H1 (cell line): ENCODE measurements at regions not wholly inside any gene's neighbourhood (a gene's known extent, or its start where the extent isn't known, plus 50 kb on each side); places are given as distances from the start of the nearest gene placed in this dataset.

Experiments
- CTCF ChIA-PET: fragments of 300-600 bp; sonication (Branson Sonifier 250); formaldehyde crosslinking; loops from one replicate; lab custom pipeline; 2021; ENCODE audit not compliant: partially characterized antibody; lab: Charles Lee
- POLR2A ChIA-PET: fragments of 300-600 bp; sonication (Branson Sonifier 250); formaldehyde crosslinking; loops from one replicate; lab custom pipeline; 2021; ENCODE audit warnings: inconsistent platforms; ENCODE audit not compliant: partially characterized antibody; lab: Charles Lee
- DNase-seq, 2 experiments: peaks; one replicate each; pipeline versions ENCODE4 v3.0.0 to v3.0.0-alpha.2; 2010 to 2022; ENCODE audit warnings: low spot score in 2 of 2, low read depth in 1 of 2, mixed read lengths in 1 of 2
- FAIRE-seq: peaks from 2 replicates; lab custom pipeline; 2011; peaks lifted over from hg19 to GRCh38; lab: Jason Lieb, UNC
- H2AFZ ChIP-seq: 2 replicates; pipeline ENCODE4 v1.8.1; 2012; ENCODE audit warnings: low read length, inconsistent platforms
- H2AK5ac ChIP-seq: 2 replicates; pipeline ENCODE4 v1.6.1; 2013; ENCODE audit warnings: low read depth, low read length
- H2BK120ac ChIP-seq: replicated peaks from 2 replicates; pipeline ENCODE3; 2013; ENCODE audit warnings: low read depth, low read length, inconsistent platforms
- H2BK12ac ChIP-seq: 2 replicates; pipeline ENCODE4 v1.6.1; 2013; ENCODE audit warnings: low read depth, low read length
- H2BK15ac ChIP-seq: 2 replicates; pipeline ENCODE4 v1.6.1; 2013; ENCODE audit warnings: low read length
- H2BK20ac ChIP-seq: 2 replicates; pipeline ENCODE4 v1.6.1; 2013; ENCODE audit warnings: low read length
- H2BK5ac ChIP-seq: 2 replicates; pipeline ENCODE4 v1.6.1; 2013; ENCODE audit warnings: low read depth, low read length
- H3K14ac ChIP-seq: 2 replicates; pipeline ENCODE4 v1.6.1; 2013; ENCODE audit warnings: inconsistent platforms; ENCODE audit not compliant: insufficient read length
- H3K18ac ChIP-seq: 2 replicates; pipeline ENCODE4 v1.6.1; 2013; ENCODE audit warnings: low read length; ENCODE audit errors: extremely low read depth
- H3K23ac ChIP-seq: 2 replicates; pipeline ENCODE4 v1.6.1; 2013; ENCODE audit warnings: inconsistent platforms; ENCODE audit not compliant: insufficient read length
- H3K23me2 ChIP-seq: 2 replicates; pipeline ENCODE4 v1.6.1; 2013; ENCODE audit warnings: low read depth, low read length
- H3K27ac ChIP-seq: 2 replicates; pipeline ENCODE4 v1.6.1; 2011; ENCODE audit warnings: low read depth, low read length, inconsistent platforms
- H3K27me3 ChIP-seq, 4 experiments: replicated peaks in 1 of 4; 1 replicate in 1 of 4; 2 replicates in 3 of 4; pipeline versions ENCODE4 v1.6.1 to v1.8.1; 2011 to 2013; ENCODE audit warnings: low read length in 3 of 4, mild to moderate bottlenecking in 3 of 4, inconsistent platforms in 2 of 4, mixed read lengths in 2 of 4, moderate library complexity in 1 of 4; ENCODE audit not compliant: control insufficient read depth in 3 of 4, insufficient read depth in 3 of 4; ENCODE audit errors: extremely low read depth in 1 of 4
- H3K36me3 ChIP-seq, 4 experiments: 2 replicates each; pipeline versions ENCODE4 v1.6.1 to v1.8.1; 2011 to 2013; ENCODE audit warnings: mild to moderate bottlenecking in 4 of 4, low read length in 3 of 4, moderate library complexity in 2 of 4, control low read depth in 1 of 4, inconsistent platforms in 1 of 4; ENCODE audit not compliant: insufficient read depth in 4 of 4, control insufficient read depth in 2 of 4
- H3K4ac ChIP-seq: replicated peaks from 2 replicates; pipeline ENCODE3; 2013; ENCODE audit warnings: low read length, low read depth, mixed read lengths, inconsistent platforms; ENCODE audit not compliant: insufficient read length
- H3K4me1 ChIP-seq, 4 experiments: replicated peaks in 1 of 4; 1 replicate in 1 of 4; 2 replicates in 3 of 4; pipeline versions ENCODE4 v1.6.1 to v1.8.1; 2011 to 2013; ENCODE audit warnings: low read length in 3 of 4, inconsistent platforms in 2 of 4, mixed read lengths in 1 of 4; ENCODE audit not compliant: insufficient read depth in 4 of 4, control insufficient read depth in 3 of 4
- H3K4me2 ChIP-seq, 2 experiments: 2 replicates each; pipeline versions ENCODE4 v1.6.1 to v1.8.1; 2011 to 2013; ENCODE audit warnings: low read depth in 2 of 2, low read length in 2 of 2, control low read depth in 1 of 2, inconsistent platforms in 1 of 2, mild to moderate bottlenecking in 1 of 2; ENCODE audit not compliant: insufficient read depth in 1 of 2
- H3K4me3 ChIP-seq, 4 experiments: fragments of 200-600, 300-600 bp in 1 of 4; sonication (generic), shearing (Covaris generic), sonication (Bioruptor Twin) in 1 of 4; 2 replicates each; pipeline versions ENCODE4 v1.5.1 to v1.8.1; 2011 to 2016; ENCODE audit warnings: low read length in 4 of 4, low read depth in 3 of 4, control low read depth in 2 of 4, inconsistent platforms in 2 of 4, mild to moderate bottlenecking in 2 of 4, mixed read lengths in 1 of 4, moderate library complexity in 1 of 4; ENCODE audit not compliant: insufficient read depth in 2 of 4; ENCODE audit errors: extremely low read depth in 1 of 4
- H3K56ac ChIP-seq: replicated peaks from 2 replicates; pipeline ENCODE3; 2013; ENCODE audit warnings: low read depth, mild to moderate bottlenecking, mixed read lengths, low read length, inconsistent platforms; ENCODE audit not compliant: insufficient read length
- H3K79me1 ChIP-seq: 2 replicates; pipeline ENCODE4 v1.6.1; 2013; ENCODE audit warnings: low read depth, low read length, control low read depth
- H3K79me2 ChIP-seq, 2 experiments: 2 replicates each; pipeline versions ENCODE4 v1.6.1 to v1.8.1; 2012 to 2013; ENCODE audit warnings: low read length in 2 of 2, mild to moderate bottlenecking in 2 of 2, inconsistent platforms in 1 of 2; ENCODE audit not compliant: insufficient read depth in 2 of 2, control insufficient read depth in 1 of 2
- H3K9ac ChIP-seq, 4 experiments: replicated peaks in 1 of 4; 1 replicate in 1 of 4; 2 replicates in 3 of 4; pipeline versions ENCODE4 v1.6.1 to v1.8.1; 2011 to 2013; ENCODE audit warnings: low read depth in 3 of 4, low read length in 3 of 4, control low read depth in 2 of 4, mild to moderate bottlenecking in 2 of 4, moderate library complexity in 2 of 4, inconsistent platforms in 1 of 4; ENCODE audit errors: extremely low read depth in 1 of 4
- H3K9me3 ChIP-seq, 2 experiments: 2 replicates each; pipeline versions ENCODE4 v1.6.1 to v1.8.1; 2012 to 2013; ENCODE audit warnings: mild to moderate bottlenecking in 2 of 2, moderate library complexity in 2 of 2, control low read depth in 1 of 2, inconsistent platforms in 1 of 2, low read depth in 1 of 2, low read length in 1 of 2, mixed read lengths in 1 of 2; ENCODE audit not compliant: insufficient read depth in 2 of 2
- H4K20me1 ChIP-seq, 2 experiments: replicated peaks in 1 of 2; 2 replicates each; pipeline versions ENCODE3 to v1.8.1; 2011 to 2013; ENCODE audit warnings: inconsistent platforms in 2 of 2, low read length in 2 of 2, mild to moderate bottlenecking in 1 of 2; ENCODE audit not compliant: insufficient read depth in 2 of 2, control insufficient read depth in 1 of 2
- H4K5ac ChIP-seq: 2 replicates; pipeline ENCODE4 v1.6.1; 2013; ENCODE audit warnings: low read length, low read depth, mixed read lengths, inconsistent platforms; ENCODE audit not compliant: insufficient read length
- H4K8ac ChIP-seq: 2 replicates; pipeline ENCODE4 v1.8.0; 2013; ENCODE audit warnings: mild to moderate bottlenecking, moderate library complexity, low read length, inconsistent platforms; ENCODE audit not compliant: insufficient read depth; ENCODE audit errors: extremely low read depth
- H4K91ac ChIP-seq: replicated peaks from 2 replicates; pipeline ENCODE3; 2013; ENCODE audit warnings: low read length, mixed read lengths, inconsistent platforms; ENCODE audit not compliant: insufficient read length
- BACH1 ChIP-seq: IDR thresholded peaks from 2 replicates; pipeline ENCODE4 v1.6.1; 2012; ENCODE audit warnings: low read length, improper control_type of control experiment
- EGR1 ChIP-seq: IDR thresholded peaks from 2 replicates; pipeline ENCODE4 v1.6.1; 2011; ENCODE audit warnings: low read depth, low read length, borderline replicate concordance
- KDM5A ChIP-seq: fragments of 200-600 bp; IDR thresholded peaks from 2 replicates; pipeline ENCODE4 v1.7.1; 2012; ENCODE audit warnings: mild to moderate bottlenecking, low read length, inconsistent platforms, mixed read lengths
- WGBS, 2 experiments: shearing (Covaris generic) in 1 of 2; methylation state at CpG; one replicate each; pipeline versions ENCODE4 v1.1.6 to v1.1.7; 2013 to 2015; ENCODE audit warnings: low lambda C conversion rate in 2 of 2, mixed read lengths in 2 of 2, inconsistent platforms in 1 of 2, low coverage in 1 of 2, missing lambda C conversion rate in 1 of 2; ENCODE audit not compliant: insufficient replicate concordance in 2 of 2, insufficient coverage in 1 of 2, insufficient read length in 1 of 2; ENCODE audit errors: extremely low coverage in 1 of 2, missing lambda C conversion rate in 1 of 2; 5-methylcytosine and 5-hydroxymethylcytosine counted together

DNA sequence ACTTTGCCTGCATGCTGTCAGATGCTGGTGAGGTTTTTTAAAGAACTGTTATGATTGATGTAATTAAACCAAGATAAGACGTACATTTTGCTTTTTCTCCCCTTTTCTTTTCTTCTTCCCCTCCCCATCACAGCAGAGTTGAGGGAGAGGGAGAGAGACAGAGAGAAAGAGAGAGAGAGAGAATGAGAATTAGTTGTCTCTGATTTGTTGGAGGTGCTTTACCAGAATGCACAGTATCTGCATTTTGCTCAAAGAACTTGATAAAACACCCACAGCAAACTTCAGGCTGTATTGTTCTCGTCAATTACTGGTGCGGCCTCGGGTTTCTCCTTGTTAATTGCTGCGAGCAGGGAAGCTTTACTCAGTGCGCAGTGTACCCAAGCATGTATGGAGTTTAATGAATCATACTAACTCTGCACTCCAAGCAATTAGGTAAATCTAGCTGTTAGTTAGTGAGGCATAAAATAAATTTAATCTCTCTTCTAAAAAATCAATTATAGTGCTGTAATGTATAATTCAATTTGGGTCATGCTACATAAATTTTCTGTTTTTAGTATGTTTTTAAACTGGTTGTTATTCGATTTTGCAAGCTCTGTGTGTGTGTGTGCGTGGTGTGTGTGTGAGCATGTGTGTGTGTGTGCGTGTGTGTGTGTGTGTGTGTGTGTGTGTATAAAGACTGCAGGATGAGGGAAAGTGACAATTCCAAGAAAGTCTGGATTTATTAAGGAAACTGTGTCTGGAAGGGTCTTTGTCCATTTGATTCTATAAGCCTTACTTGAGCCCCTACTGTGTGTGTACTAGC lies 273.4 kb downstream of the TLE3 start:
- no peak overlapping the region for H3K14ac ChIP-seq
- no peak overlapping the region for H2AK5ac ChIP-seq
- H3K18ac ChIP-seq, result no peak overlapping the region
- no peak overlapping the region for H4K5ac ChIP-seq
- peaks cover 0 to 5% (median 2%) of the 10 kb centered on the region in 4 experiments; a peak in 1 of 7 replicates for H3K27me3 ChIP-seq
- H3K79me2 ChIP-seq, result no peaks in the 10 kb centered on the region
- H2AFZ ChIP-seq, result no peak overlapping the region
- DNase-seq (no peak), FAIRE-seq (no peak)
- H4K91ac ChIP-seq, result no peak overlapping the region
- H3K9ac ChIP-seq, result no peak overlapping the region
- no peak overlapping the region for H2BK120ac ChIP-seq
- H3K79me1 ChIP-seq, result no peaks in the 10 kb centered on the region
- CTCF ChIA-PET, result no interaction called here
- H3K4me2 ChIP-seq, result no peak overlapping the region
- no peak overlapping the region for H3K4ac ChIP-seq
- no peaks in the 10 kb centered on the region for H3K9me3 ChIP-seq
- H3K23ac ChIP-seq, result no peak overlapping the region
- TF ChIP-seq BACH1, result no peak
- no peak for TF ChIP-seq EGR1
- no peak for TF ChIP-seq KDM5A
- no peaks in the 10 kb centered on the region for H3K36me3 ChIP-seq
- no peak overlapping the region for H3K4me3 ChIP-seq
- H2BK5ac ChIP-seq, result no peak overlapping the region
- H3K56ac ChIP-seq, result no peak overlapping the region
- H3K4me1 ChIP-seq, result peaks cover 0 to 15% (median 9%) of the 10 kb centered on the region in 4 experiments; a peak in 4 of 7 replicates
- H4K8ac ChIP-seq, result no peak overlapping the region; the same call in 1 of the 2 replicates
- no peak overlapping the region for H2BK15ac ChIP-seq
- POLR2A ChIA-PET, result interaction anchor here (1.0 kb wide), 1 partner anchor 274 kb away, joined by 3 read pairs; the partner anchor contains the start of gene TLE3
- H3K23me2 ChIP-seq, result peaks cover 2% of the 10 kb centered on the region; the same call in 1 of the 2 replicates
- no peak overlapping the region for H2BK12ac ChIP-seq
- H2BK20ac ChIP-seq, result no peak overlapping the region
- H4K20me1 ChIP-seq, result no peaks in the 10 kb centered on the region
- WGBS, 2 experiments, result 83% methylated on average over 9 of the region's 9 CpGs; no CpG with 5 or more reads in 1 of the 2 experiments
- no peak overlapping the region for H3K27ac ChIP-seq
